K562 (cell line): ENCODE measurements at regions not wholly inside any gene's neighbourhood (a gene's known extent, or its start where the extent isn't known, plus 50 kb on each side); places are given as distances from the start of the nearest gene placed in this dataset.

Experiments
- CHD2 ChIP-seq: IDR thresholded peaks from 2 replicates; pipeline ENCODE4 v1.6.1; 2011; ENCODE audit warnings: low read depth, low read length
- ETV6 ChIP-seq, 3 experiments: fragments of 150-350 bp in 1 of 3; sonication (generic) in 1 of 3; formaldehyde crosslinking in 1 of 3; IDR thresholded peaks; 2 replicates each; pipeline versions ENCODE4 v1.6.1 to v1.8.0; 2014 to 2022; ENCODE audit warnings: borderline replicate concordance in 2 of 3, low read depth in 2 of 3, antibody characterized with exemption in 1 of 3, low read length in 1 of 3, mild to moderate bottlenecking in 1 of 3, missing genetic modification reagents in 1 of 3
- IRF1 ChIP-seq: sonication (generic); formaldehyde crosslinking; IDR thresholded peaks from 2 replicates; pipeline ENCODE4 v1.8.0; 2022; ENCODE audit warnings: missing genetic modification reagents, mild to moderate bottlenecking, borderline replicate concordance
- TBP ChIP-seq: optimal IDR thresholded peaks from 2 replicates; pipeline ENCODE3; 2011; ENCODE audit warnings: low read depth, low read length, improper control_type of control experiment
- ZFX ChIP-seq: sonication (generic); formaldehyde crosslinking; IDR thresholded peaks from 2 replicates; pipeline ENCODE4 v1.8.0; 2022; ENCODE audit warnings: mild to moderate bottlenecking, missing genetic modification reagents, moderate library complexity

- TF ChIP-seq CHD2 (no peak), ETV6 (IDR thresholded peaks at IDR 0.05; ENCODE audit: borderline replicate concordance in 1 of 2, low read depth in 2 of 2, low read length in 1 of 2) (no peak), ETV6 (CRISPR knock-in tag; IDR thresholded peaks at IDR 0.05; ENCODE audit: borderline replicate concordance) (no peak), ZFX (CRISPR knock-in tag) (no peak), TBP (no peak), IRF1 (no peak)
Observed at GRCh38 chr3:177453451-177453844, 256.2 kb upstream of the TBL1XR1 start.
